Activated CD8-positive, alpha-beta T cell treated with anti-CD3 and anti-CD28 coated beads, Interleukin-2, amount 10 ng/mL, durations not matched to agents 7 days and 5 days (primary cell): ENCODE measurements at regions not wholly inside any gene's neighbourhood (a gene's known extent, or its start where the extent isn't known, plus 50 kb on each side); places are given as distances from the start of the nearest gene placed in this dataset.
"Not testable (repeated sequence)": the region's sequence is repeated elsewhere in the genome, so short reads cannot be mapped to it uniquely, and the experiment has no call there.

Experiments used
- ATAC-seq: fragments of 150-1000 bp; cut with Tn5 transposase; one replicate; pipeline ENCODE4 v1.10.0; 2021; ENCODE audit warnings: moderate library complexity
- CTCF ChIA-PET: fragments of 350-600 bp; sonication (Branson Sonifier 250); formaldehyde crosslinking; loops from one replicate; lab custom pipeline; 2021; ENCODE audit warnings: antibody characterized with exemption; lab: Charles Lee
- POLR2A ChIA-PET: fragments of 350-600 bp; sonication (Branson Sonifier 250); formaldehyde crosslinking; loops from one replicate; lab custom pipeline; 2021; ENCODE audit warnings: antibody characterized with exemption; lab: Charles Lee
- DNase-seq: peaks from one replicate; pipeline ENCODE4 v3.0.0-alpha.2; 2020
- H3K27ac Mint-ChIP-seq: one replicate; pipeline ENCODE4 v1.8.0; 2021; ENCODE audit warnings: mild to moderate bottlenecking, mixed read lengths
- H3K27me3 Mint-ChIP-seq: one replicate; pipeline ENCODE4 v1.8.0; 2021; ENCODE audit warnings: low read depth, mixed read lengths
- H3K36me3 Mint-ChIP-seq: one replicate; pipeline ENCODE4 v1.8.0; 2021; ENCODE audit warnings: low read depth, mixed read lengths
- H3K4me1 Mint-ChIP-seq: one replicate; pipeline ENCODE4 v1.8.0; 2021; ENCODE audit warnings: low read depth, mixed read lengths
- H3K4me3 Mint-ChIP-seq: one replicate; pipeline ENCODE4 v1.8.0; 2021; ENCODE audit warnings: mild to moderate bottlenecking, mixed read lengths
- H3K9me3 Mint-ChIP-seq: one replicate; pipeline ENCODE4 v1.8.0; 2022; ENCODE audit warnings: mixed read lengths; ENCODE audit not compliant: insufficient read depth

GRCh38 chr5:121415270-121415669 is 436.4 kb upstream of the FTMT start:
- ChIA-PET CTCF (no interaction called here), POLR2A (no interaction called here)
- Mint-ChIP-seq H3K27me3 (no peaks in the 10 kb centered on the region), H3K4me3 (no peak overlapping the region), H3K9me3 (peaks cover 15% of the 10 kb centered on the region), H3K4me1 (no peaks in the 10 kb centered on the region), H3K36me3 (no peaks in the 10 kb centered on the region), H3K27ac (no peak overlapping the region)
- ATAC-seq = no peak
- DNase-seq = no peak

- DNase-seq (no peak), ATAC-seq (no peak)
- H3K4me3 Mint-ChIP-seq = no peak overlapping the region
- no peaks in the 10 kb centered on the region for H3K4me1 Mint-ChIP-seq
- H3K36me3 Mint-ChIP-seq = no peaks in the 10 kb centered on the region
- CTCF ChIA-PET = no interaction called here
- H3K9me3 Mint-ChIP-seq = peaks cover 4% of the 10 kb centered on the region
- POLR2A ChIA-PET = no interaction called here
- H3K27me3 Mint-ChIP-seq = no peaks in the 10 kb centered on the region
- H3K27ac Mint-ChIP-seq = no peak overlapping the region
Observed at GRCh38 chr5:121421646-121422045, 430.0 kb upstream of the FTMT start.

- Mint-ChIP-seq H3K36me3 (no peaks in the 10 kb centered on the region), H3K27ac (no peak overlapping the region), H3K27me3 (no peaks in the 10 kb centered on the region), H3K4me3 (no peak overlapping the region), H3K4me1 (no peaks in the 10 kb centered on the region), H3K9me3 (peaks cover 2% of the 10 kb centered on the region)
- CTCF ChIA-PET = no interaction called here
- ATAC-seq (no peak), DNase-seq (no peak)
- POLR2A ChIA-PET = no interaction called here
Observed at GRCh38 chr5:121424976-121425375, 426.7 kb upstream of the FTMT start.

GRCh38 chr5:121426153-121426552 is 425.5 kb upstream of the FTMT start:
- no peaks in the 10 kb centered on the region for H3K9me3 Mint-ChIP-seq
- ChIA-PET CTCF (no interaction called here), POLR2A (no interaction called here)
- no peak overlapping the region for H3K4me3 Mint-ChIP-seq
- DNase-seq = no peak
- no peaks in the 10 kb centered on the region for H3K36me3 Mint-ChIP-seq
- H3K4me1 Mint-ChIP-seq = no peaks in the 10 kb centered on the region
- no peak for ATAC-seq
- no peaks in the 10 kb centered on the region for H3K27me3 Mint-ChIP-seq
- H3K27ac Mint-ChIP-seq = no peak overlapping the region

GRCh38 chr5:121429761-121430160 is 421.9 kb upstream of the FTMT start:
- H3K27ac Mint-ChIP-seq = no peak overlapping the region
- no peak overlapping the region for H3K4me3 Mint-ChIP-seq
- DNase-seq (no peak), ATAC-seq (no peak)
- no peaks in the 10 kb centered on the region for H3K4me1 Mint-ChIP-seq
- POLR2A ChIA-PET = no interaction called here
- H3K9me3 Mint-ChIP-seq = no peaks in the 10 kb centered on the region
- CTCF ChIA-PET = no interaction called here
- no peaks in the 10 kb centered on the region for H3K36me3 Mint-ChIP-seq
- H3K27me3 Mint-ChIP-seq = no peaks in the 10 kb centered on the region

GRCh38 chr5:121430538-121430937 is 421.1 kb upstream of the FTMT start:
- Mint-ChIP-seq H3K4me3 (no peak overlapping the region), H3K4me1 (no peaks in the 10 kb centered on the region), H3K27me3 (no peaks in the 10 kb centered on the region), H3K9me3 (no peaks in the 10 kb centered on the region), H3K36me3 (no peaks in the 10 kb centered on the region), H3K27ac (no peak overlapping the region)
- CTCF ChIA-PET = no interaction called here
- DNase-seq (no peak), ATAC-seq (no peak)
- POLR2A ChIA-PET = no interaction called here

- ChIA-PET POLR2A (no interaction called here), CTCF (no interaction called here)
- Mint-ChIP-seq H3K4me1 (no peaks in the 10 kb centered on the region), H3K27me3 (no peaks in the 10 kb centered on the region), H3K27ac (no peak overlapping the region), H3K36me3 (no peaks in the 10 kb centered on the region), H3K9me3 (no peaks in the 10 kb centered on the region), H3K4me3 (no peak overlapping the region)
- DNase-seq (no peak), ATAC-seq (no peak)
Observed at GRCh38 chr5:121445511-121445910, 406.2 kb upstream of the FTMT start.

GRCh38 chr5:121462441-121462840 is 389.2 kb upstream of the FTMT start:
- no peaks in the 10 kb centered on the region for H3K36me3 Mint-ChIP-seq
- H3K27me3 Mint-ChIP-seq = no peaks in the 10 kb centered on the region
- no peak for ATAC-seq
- H3K27ac Mint-ChIP-seq = no peak overlapping the region
- H3K9me3 Mint-ChIP-seq = peaks cover 3% of the 10 kb centered on the region
- ChIA-PET CTCF (no interaction called here), POLR2A (no interaction called here)
- H3K4me3 Mint-ChIP-seq = no peak overlapping the region
- DNase-seq = no peak
- H3K4me1 Mint-ChIP-seq = no peaks in the 10 kb centered on the region

- POLR2A ChIA-PET = not testable (repeated sequence)
Observed at GRCh38 chr5:121471222-121471621, 380.5 kb upstream of the FTMT start.

GRCh38 chr5:121478636-121479035 is 373.0 kb upstream of the FTMT start:
- POLR2A ChIA-PET = no interaction called here
- no peak overlapping the region for H3K27ac Mint-ChIP-seq
- no peak overlapping the region for H3K4me3 Mint-ChIP-seq

More at GRCh38 chr5:121471222-121471621, 380.5 kb upstream of the FTMT start:
- H3K4me1 Mint-ChIP-seq, H3K9me3 Mint-ChIP-seq, H3K27me3 Mint-ChIP-seq, DNase-seq, CTCF ChIA-PET, H3K4me3 Mint-ChIP-seq, H3K27ac Mint-ChIP-seq, H3K36me3 Mint-ChIP-seq, ATAC-seq: not testable (repeated sequence)

GRCh38 chr5:121479337-121479736 is 372.3 kb upstream of the FTMT start:
- DNase-seq = no peak
- no peak overlapping the region for H3K27ac Mint-ChIP-seq
- H3K4me1 Mint-ChIP-seq = no peaks in the 10 kb centered on the region
- ATAC-seq = no peak
- H3K9me3 Mint-ChIP-seq = no peaks in the 10 kb centered on the region
- H3K36me3 Mint-ChIP-seq = no peaks in the 10 kb centered on the region
- H3K27me3 Mint-ChIP-seq = no peaks in the 10 kb centered on the region
- POLR2A ChIA-PET = no interaction called here
- no peak overlapping the region for H3K4me3 Mint-ChIP-seq
- CTCF ChIA-PET = no interaction called here

More at GRCh38 chr5:121478636-121479035, 373.0 kb upstream of the FTMT start:
- CTCF ChIA-PET = no interaction called here
- H3K36me3 Mint-ChIP-seq = no peaks in the 10 kb centered on the region
- ATAC-seq = no peak
- no peaks in the 10 kb centered on the region for H3K27me3 Mint-ChIP-seq
- H3K4me1 Mint-ChIP-seq = no peaks in the 10 kb centered on the region
- H3K9me3 Mint-ChIP-seq = no peaks in the 10 kb centered on the region
- DNase-seq = no peak

GRCh38 chr5:121485281-121485680 is 366.4 kb upstream of the FTMT start:
- CTCF ChIA-PET = interaction anchor here (0.6 kb wide), 1 partner anchor 1588 kb away, joined by 3 read pairs; no protein-coding TSS in a partner anchor
- Mint-ChIP-seq H3K9me3 (no peaks in the 10 kb centered on the region), H3K27me3 (no peaks in the 10 kb centered on the region), H3K4me1 (no peaks in the 10 kb centered on the region), H3K27ac (no peak overlapping the region), H3K4me3 (no peak overlapping the region), H3K36me3 (no peaks in the 10 kb centered on the region)
- DNase-seq = no peak
- no peak for ATAC-seq
- POLR2A ChIA-PET = no interaction called here

GRCh38 chr5:121485999-121486398 is 365.7 kb upstream of the FTMT start:
- H3K27ac Mint-ChIP-seq, H3K9me3 Mint-ChIP-seq, H3K4me3 Mint-ChIP-seq, H3K4me1 Mint-ChIP-seq, H3K36me3 Mint-ChIP-seq, ATAC-seq, POLR2A ChIA-PET, DNase-seq, H3K27me3 Mint-ChIP-seq: not testable (repeated sequence)
- CTCF ChIA-PET = interaction anchor here (0.6 kb wide), 1 partner anchor 1589 kb away, joined by 3 read pairs; no protein-coding TSS in a partner anchor
